Posterior vena cava (tissue), 2 donors: ENCODE measurements at regions not wholly inside any gene's neighbourhood (a gene's known extent, or its start where the extent isn't known, plus 50 kb on each side); places are given as distances from the start of the nearest gene placed in this dataset.

Experiments used
- DNase-seq: peaks from one replicate; pipeline ENCODE4 v3.0.0-alpha.2; 2020; ENCODE audit warnings: low spot score
- intact Hi-C, 2 donors: fragments of 100-400 bp; cut with DNase I; formaldehyde crosslinking; loops; one replicate each; pipeline versions ENCODE4 v1.14.1 to v1.14.2; 2022 to 2023
- donor health status: DM: yes; HTN: yes; CAD: no.
- donor health status: DM: yes; HTN: yes; CAD: no.

DNA sequence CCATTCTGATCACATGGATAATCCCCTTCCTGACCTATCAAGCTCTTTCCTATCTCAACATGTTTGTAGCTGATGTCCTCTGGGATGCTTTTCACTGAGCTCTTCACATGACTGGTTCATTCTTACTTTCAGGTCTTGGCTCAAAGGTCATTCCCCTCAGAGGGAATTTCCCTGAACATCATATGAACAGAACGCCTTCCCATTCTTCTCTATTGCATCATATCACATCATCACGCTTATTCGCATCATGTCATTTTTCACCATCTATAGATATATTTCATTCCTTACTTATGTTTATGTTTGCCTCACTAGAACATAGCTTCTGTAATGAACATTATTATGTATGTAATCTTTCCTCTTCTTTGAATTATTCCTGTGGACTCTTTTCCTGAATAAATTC lies 178.9 kb upstream of the APCDD1 start:
- DNase-seq: no peak
- intact Hi-C loops: loop anchor here in 1 of 2 donors (10.0 kb wide), 1 partner anchor 99 kb away; no protein-coding TSS in a partner anchor

DNA sequence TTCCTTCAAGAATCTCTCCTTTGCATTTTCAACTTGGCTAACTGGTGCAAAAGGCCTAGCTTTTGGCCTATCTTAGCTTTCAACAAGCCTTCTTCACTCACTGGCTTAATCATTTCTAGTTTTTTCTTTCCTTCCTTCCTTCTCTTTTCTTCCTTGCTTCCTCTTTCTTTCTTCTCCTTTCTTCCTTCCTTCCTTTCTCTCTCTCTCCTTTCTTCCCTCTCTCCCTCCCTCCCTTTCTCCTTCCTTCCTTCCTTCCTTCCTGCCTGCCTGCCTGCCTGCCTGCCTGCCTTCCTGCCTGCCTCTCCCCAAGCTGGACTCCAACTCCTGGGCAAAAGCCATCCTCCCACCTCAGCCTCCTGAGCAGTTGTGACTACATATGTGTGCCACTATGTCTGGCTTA lies 176.2 kb upstream of the APCDD1 start:
- DNase-seq: no peak
- intact Hi-C loops: loop anchor here in 1 of 2 donors (10.0 kb wide), 1 partner anchor 97 kb away; no protein-coding TSS in a partner anchor

DNA sequence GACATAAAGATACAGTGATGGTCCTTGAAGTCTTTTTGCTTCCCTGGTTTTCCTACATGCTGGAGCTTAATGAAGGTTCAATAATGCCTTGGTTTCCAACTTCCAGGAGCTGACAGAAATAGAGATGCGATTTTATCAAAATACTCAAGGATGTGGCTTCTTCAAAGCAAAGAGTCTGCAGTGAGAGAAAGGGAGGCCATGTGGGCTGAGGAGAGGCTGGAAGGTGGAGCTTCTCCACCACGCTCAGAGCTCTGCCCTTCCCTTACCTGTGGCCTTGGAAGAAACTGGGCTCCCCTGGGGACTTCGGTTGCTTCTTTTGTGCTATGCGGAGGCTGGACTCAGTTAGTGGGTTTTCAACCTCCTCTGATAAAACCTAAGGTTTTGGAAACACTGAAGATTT lies 175.0 kb upstream of the APCDD1 start:
- DNase-seq: no peak
- intact Hi-C loops: loop anchor here in 1 of 2 donors (10.0 kb wide), 1 partner anchor 95 kb away; no protein-coding TSS in a partner anchor

DNA sequence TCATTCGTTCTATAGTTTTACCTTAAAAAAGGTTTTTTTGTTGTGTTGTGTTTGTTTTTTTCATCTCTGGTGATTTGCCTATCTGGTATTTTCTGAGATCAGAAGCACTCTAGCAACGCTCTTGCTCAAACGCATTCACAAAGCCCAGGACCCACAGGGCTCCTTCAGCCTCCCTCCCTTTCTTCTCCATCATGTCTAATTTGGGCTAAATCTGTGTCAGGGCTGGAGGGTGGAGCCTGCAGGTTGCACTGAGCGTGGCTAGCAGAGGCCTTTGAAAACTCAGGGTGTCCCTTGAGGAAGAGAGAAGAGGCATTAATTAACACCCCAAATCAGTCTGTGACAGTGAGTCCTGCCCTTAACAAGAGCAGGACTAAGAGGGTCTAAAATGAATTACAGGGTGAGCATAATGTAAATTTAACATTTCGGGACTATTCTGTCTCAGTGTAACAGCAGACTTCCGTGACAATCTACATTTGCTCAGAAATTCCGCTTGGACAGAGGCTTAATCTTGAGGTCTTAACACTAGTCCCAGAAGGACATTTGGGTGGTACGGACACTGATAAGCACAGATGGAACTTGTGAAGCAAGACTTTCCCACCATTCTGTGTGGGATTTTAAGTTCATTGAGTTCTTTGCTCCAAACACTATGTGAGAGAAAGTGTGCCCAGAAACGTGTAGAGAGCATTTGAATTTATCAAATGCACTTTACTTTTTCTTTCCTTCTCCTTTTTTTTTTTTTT lies 174.4 kb upstream of the APCDD1 start:
- intact Hi-C loops: loop anchor here in 1 of 2 donors (10.0 kb wide), 1 partner anchor 95 kb away; no protein-coding TSS in a partner anchor
- no peak for DNase-seq

DNA sequence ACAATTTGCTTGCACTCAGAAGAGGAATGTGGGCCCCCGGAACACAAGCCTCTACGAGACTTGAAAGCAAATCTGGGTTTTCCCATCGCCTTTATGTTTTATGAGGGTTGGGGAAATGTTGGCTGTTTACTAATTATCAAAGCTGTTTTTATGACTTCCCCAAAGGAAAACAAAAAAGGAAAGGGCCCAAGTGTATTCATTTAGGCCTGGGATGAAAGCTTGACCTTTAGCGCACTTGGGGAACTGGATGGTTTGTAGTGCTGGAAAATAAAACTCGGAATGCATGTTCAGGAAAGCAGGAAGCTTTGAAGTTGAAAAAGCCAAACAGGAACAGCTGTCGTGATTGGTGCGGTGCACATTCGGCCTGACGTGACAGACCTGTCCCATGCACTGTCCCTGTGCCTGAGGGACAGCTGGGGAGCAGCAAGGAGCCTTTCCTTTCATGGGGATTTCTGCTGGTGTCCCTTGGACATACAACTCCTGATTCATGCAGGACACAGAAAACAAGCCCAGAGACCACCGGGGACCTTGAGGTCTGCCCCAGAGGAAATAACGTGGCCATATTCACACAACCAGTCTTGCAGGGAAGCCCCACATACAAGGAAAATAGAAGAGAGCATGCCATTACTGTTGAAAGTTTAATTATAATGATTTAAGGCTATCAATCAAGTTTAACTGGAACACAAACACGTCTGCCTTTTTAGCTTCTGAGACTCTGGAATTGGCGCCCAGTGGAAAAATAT lies 169.7 kb upstream of the APCDD1 start:
- intact Hi-C loops: no loop called here
- DNase-seq: no peak

DNA sequence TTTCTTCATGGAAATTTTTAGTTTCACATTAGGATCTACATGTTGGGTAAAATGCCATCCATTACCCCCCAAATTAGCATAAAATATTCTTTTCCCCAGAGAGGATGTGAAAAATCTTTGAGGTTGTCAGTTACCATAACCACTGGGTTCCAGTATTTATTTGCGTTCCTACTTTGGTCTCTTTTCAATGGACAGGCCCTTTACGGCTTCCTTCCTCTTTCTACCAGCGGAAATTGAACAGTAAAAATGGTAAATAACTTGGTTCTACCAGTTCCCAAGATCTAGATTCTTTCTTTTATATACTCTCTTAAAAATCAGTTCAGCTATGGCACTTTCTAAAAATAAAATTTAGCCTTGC lies 169.2 kb upstream of the APCDD1 start:
- DNase-seq: no peak
- intact Hi-C loops: no loop called here

DNA sequence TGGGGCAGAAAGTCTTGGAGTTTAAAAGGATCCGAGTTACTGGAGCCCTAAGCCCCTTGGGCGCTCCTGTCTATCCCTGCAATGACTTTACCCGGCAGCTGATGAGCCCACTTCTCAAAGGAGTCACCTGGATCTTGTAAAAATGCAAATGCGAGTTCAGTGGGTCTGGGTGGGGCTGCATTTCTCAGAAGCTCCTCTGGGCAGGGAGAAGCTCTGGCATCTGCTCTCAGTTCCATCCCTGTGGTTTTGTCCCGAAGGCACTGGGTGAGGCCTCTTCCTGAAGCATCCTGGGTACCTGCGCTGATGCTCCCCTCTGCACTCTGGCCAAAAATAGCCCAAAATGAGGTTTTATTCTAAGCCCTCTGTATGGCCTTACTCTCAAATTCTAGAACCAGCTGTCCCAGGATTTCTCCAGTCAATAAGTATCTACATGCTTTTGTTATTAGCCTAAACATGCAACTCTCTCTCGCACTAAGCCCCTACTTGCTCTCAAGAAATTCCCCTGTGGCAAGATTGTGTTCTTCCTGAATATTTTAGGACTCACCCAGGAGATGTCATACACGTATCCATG lies 167.8 kb upstream of the APCDD1 start:
- no peak for DNase-seq
- intact Hi-C loops: no loop called here

DNA sequence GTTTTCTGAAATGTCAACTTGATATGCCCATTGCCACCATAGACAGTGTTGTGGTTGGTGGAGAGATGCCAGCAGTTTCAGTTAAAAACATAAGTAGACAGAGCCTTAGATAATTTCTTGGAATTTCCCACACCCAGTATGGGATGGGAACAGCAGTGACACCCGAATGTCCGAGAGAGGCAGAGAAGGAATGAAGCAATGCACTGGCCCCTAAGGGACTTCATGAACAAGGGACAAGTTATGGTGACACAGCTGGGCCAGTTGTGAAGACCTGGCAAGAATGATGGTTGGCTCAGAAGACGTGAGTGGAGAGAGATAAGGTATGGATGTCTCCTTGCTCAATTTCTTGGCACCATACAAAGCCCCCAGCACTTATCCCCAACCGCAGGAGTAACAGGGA lies 165.2 kb upstream of the APCDD1 start:
- DNase-seq: no peak
- intact Hi-C loops: no loop called here

DNA sequence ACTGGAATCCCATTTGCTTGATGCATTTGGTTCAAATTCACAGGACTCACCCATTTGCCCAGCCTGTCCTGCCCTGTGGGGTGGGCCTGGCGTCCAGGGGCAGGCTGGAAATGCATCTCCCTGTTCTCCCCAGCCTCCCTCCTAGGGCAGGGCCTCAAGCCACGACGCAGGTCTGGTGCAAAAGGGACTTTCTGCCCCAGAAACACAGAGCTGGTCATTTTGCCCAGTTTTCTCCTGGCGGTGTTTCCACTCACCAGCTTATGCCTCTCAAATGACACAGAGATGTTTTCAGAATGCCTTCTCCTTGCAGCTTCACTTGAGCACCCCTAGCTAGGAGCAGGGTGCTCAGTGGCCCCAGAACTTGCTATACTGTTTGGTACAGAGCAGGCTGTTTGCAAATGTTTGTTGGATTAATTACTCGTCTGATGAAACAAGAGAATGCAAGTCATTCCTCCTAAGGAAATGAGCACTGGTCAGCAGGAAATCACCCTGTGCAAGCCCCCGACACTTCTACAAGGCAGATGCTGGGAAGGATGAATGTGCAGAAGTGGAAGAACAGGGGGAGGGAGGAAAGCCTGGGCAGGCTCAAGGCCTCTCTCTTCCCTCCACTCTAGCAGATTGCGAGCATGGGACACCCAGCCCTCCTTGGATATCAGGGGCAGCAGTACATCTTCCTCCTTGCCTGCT lies 164.3 kb upstream of the APCDD1 start:
- no peak for DNase-seq
- intact Hi-C loops: no loop called here

DNA sequence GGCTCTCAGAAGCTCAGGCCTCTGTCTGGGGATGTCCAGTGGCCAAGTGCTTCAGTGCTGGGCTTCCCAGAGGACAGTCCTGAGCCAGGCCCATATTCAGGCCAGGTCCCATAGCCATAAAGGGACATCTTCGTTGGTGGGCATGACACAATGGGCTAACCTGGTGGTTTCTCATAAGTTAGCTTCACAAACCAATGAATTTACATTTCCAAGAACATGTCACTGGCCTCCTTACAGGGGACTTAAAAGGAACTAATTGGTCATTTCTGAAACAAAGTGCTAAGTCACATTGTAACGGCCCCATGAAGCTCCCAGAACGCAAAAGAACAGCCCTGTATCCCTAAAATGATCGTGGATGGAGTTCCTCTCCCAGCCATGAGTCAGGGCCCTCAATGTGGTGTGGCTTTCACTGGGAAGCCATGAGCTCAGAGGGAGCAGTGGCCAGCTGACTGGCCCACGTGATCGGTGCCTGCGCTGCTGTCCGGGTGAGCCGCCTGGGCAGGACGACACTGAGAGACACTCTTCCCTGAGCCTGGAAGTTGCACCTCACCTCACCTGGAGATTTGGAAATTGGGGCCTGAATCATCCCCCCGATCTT lies 163.7 kb upstream of the APCDD1 start:
- intact Hi-C loops: no loop called here
- DNase-seq: no peak

DNA sequence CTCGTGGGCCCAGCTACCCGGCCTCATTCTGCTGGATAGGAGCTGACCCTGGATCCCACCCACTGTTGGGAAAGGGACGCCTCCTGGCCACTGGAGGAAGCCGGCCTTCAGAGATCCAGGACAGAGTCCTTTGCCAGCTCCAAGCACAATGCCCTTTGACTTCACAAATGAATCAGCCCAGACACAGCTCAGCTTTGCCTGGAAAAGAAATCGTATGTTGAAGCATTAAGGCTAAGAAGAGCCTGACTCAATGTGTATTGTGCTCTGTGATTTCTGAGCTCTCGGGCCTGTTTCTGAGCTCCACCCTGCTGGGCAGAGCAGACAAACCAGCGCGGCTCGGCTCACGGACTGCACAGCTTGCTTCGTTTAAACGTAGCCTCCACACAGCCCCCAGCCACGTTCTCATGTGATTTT lies 162.9 kb upstream of the APCDD1 start:
- peak; percentile 86 for DNase-seq

DNA sequence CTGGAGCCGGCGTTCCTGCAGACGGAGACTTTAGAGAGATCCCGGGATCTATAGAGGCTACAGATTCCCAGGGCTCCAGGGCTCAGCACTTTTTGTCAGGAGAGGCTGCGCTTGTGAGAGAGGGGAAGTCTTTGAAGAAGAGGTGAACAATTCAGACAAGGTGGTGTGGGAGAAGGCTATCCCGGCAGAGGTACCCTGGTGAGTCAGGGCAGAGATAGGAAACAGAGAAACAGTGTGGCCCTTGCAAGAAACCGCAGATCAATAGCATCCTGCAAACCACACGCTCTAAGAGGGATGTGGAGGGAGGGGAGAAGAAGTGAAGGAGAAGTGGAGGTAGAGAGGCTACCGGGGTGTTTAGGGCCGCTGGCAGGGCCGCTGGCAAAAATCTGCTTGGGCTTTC lies 160.5 kb upstream of the APCDD1 start:
- intact Hi-C loops: no loop called here
- DNase-seq: no peak

More for the DNA sequence above, 162.9 kb upstream of the APCDD1 start:
- intact Hi-C loops: no loop called here

DNA sequence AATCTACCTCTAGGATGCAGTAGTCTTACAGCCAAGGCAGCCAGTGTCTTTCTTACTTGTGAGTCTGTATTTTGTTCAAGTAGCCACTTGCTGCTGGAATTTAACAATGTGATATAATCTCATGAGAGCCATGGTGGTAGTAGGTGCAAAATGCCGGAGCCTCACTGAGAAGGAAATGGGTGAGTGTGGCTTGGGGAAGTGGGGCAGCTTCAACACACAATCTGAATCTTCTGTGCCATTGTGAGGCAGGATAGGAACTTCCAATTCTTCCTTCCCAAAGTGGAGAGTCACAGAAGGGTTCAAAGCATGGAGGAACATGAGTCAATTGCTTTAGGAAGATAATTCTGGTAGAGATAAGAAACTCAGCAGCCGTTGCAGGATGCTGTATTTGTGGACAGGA lies 158.7 kb upstream of the APCDD1 start:
- no peak for DNase-seq
- intact Hi-C loops: no loop called here

DNA sequence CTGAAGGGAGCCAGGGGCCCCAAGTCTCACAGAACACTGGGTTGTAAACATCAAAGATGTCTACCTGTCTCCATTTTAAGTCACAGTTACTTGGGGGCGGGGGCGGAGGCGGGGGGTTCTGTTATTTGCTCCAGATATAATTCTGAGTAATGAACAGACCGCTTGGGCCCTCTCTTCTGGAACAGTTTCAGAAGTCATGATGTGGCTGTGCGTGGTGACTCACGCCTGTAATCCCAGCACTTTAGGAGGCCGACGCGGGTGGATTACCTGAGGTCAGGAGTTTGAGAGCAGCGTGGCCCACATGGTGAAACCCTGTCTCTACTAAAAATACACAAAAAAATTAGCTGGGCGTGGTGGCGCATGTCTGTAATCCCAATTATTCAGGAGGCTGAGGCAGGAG lies 157.9 kb upstream of the APCDD1 start:
- intact Hi-C loops: no loop called here
- DNase-seq: no peak

DNA sequence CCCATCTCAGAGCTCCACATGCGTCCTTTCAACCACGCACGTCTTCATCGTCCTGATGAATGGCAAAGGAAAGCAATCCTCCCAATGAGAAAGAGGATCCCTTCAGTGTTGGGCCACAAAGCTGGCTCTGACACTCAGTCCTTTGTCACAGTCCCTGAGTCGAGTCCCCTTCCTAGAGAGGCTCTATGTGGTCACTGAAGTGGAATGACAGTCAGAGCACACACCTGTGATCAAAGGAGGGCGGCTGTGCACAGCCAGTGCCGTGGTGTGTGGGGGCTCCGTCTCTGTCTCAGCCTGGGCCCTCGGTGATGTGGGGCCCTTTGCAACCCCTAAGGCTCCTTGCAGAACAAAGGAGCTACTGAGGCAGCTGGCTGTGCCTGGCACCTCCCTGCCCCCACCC lies 157.3 kb upstream of the APCDD1 start:
- no peak for DNase-seq
- intact Hi-C loops: no loop called here

DNA sequence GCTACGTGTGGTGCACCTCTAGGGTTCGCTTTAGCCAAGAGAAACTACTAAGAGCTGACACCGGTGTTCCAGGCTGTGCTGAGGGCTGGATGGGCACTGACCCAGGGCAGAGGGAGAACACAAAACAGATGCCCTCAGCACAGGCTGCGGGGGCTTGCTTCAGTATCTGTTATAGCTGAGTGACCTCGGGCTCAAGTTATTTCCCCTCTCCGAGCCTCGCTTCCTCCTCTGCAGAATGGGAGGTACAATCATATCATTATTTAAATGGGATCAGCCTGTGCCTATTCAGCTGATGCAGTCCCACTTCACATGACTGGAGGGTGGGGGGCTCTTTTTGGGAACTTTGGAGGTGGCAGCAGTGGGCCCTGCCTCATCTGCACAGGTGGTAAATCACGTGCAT lies 156.1 kb upstream of the APCDD1 start:
- intact Hi-C loops: no loop called here
- DNase-seq: no peak

DNA sequence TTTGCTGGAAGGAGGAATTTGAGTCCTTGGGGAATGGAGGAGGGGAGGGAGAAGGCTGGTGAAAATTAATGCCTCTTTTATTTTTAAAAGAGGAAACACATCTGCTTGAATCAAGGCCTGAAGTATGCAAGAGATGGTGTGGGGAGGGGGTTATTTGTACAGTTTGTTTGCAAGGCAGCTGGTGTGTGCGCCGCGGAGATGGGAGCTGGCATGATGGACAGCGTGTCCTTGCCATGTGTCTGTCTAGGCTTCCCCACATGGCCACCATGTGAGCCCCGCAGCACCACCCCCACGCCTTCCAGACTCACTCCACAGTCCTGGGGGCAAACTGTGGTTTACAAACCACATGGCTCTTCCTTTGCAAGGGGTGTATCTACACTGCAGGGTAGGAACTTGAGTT lies 154.8 kb upstream of the APCDD1 start:
- no peak for DNase-seq
- intact Hi-C loops: loop anchor here in 1 of 2 donors (1.0 kb wide), 1 partner anchor 40 kb away; no protein-coding TSS in a partner anchor

DNA sequence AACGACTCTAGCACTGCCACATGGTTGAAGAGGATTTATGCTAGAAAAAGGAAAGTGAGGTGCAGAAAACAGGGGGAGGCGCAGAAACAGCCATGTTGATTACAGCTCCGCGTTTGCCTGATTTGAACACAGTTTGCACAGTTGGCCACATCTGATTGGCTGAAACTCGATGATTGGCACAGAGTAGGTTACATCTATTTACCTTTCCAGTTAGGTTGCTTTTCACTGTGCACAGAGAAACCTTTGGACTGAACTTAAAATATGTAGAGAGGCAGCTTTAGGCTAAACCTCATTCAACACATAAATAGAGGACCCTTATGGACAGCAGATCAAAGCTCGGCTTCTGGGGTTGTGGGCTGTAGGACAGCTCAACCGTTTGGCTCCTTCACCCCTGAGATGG lies 153.7 kb upstream of the APCDD1 start:
- DNase-seq: no peak
- intact Hi-C loops: no loop called here

DNA sequence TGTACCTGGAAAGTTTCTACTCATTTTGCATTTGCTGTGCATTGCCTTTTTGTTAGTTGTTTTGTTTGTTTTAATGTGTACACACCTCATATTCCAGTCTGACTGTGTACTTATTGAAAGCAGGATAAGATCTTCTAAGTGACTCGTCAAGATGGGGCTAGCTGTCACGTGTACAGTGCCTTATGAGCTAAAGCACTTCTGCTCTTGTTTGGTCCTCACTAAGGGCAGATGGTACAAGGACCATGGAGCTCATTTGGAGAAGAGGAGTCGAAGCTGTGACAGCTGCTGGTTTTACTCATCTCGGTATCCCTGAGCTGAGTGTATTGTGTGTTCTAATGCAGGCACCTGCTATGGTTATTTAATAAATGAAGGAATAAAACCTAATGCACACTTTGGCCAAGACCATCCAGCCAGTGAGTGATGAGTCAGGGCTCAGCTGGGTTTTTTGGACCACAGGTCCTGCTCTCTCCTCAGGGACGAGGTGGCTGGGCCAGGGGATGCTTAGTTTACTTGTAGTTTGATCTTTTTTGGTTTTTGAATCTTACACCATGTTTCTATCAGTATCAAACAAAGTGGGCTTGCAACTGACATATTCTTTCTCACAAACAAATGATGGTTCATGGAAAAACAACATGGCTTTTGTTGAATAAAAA lies 152.5 kb upstream of the APCDD1 start:
- intact Hi-C loops: no loop called here
- no peak for DNase-seq
